ENCODE measurements at regions not wholly inside any gene's neighbourhood (a gene's known extent, or its start where the extent isn't known, plus 50 kb on each side); places are given as distances from the start of the nearest gene placed in this dataset.

GRCh38 chr14:43155924-43156323 is 1351.2 kb downstream of the FSCB start:
- H3K36me3 ChIP-seq = no peaks in the 10 kb centered on the region
- DNase-seq (ENCODE audit: low spot score in 2 of 2) = no peak
- no peak overlapping the region for H3K27ac ChIP-seq
- WGBS, 2 donors = 93 to 94% methylated on average over 2 of the region's 2 CpGs
- H3K4me3 ChIP-seq = no peak overlapping the region
- no peaks in the 10 kb centered on the region for H3K27me3 ChIP-seq
- no peaks in the 10 kb centered on the region for H3K9me3 ChIP-seq
- no peaks in the 10 kb centered on the region for H3K4me1 ChIP-seq
- no peak for TF ChIP-seq POLR2A (IDR thresholded peaks at IDR 0.05)
- TF ChIP-seq EP300 (IDR thresholded peaks at IDR 0.05) = no peak
- no peak for TF ChIP-seq CTCF (IDR thresholded peaks at IDR 0.05)

- Histone ChIP-seq H3K36me3 (no peaks in the 10 kb centered on the region), H3K27ac (no peak overlapping the region), H3K4me1 (no peaks in the 10 kb centered on the region), H3K27me3 (no peaks in the 10 kb centered on the region), H3K4me3 (no peak overlapping the region), H3K9me3 (no peaks in the 10 kb centered on the region)
- DNase-seq (ENCODE audit: low spot score in 2 of 2) = no peak
- TF ChIP-seq POLR2A (IDR thresholded peaks at IDR 0.05) (no peak), CTCF (IDR thresholded peaks at IDR 0.05) (no peak), EP300 (IDR thresholded peaks at IDR 0.05) (no peak)
- 90% methylated on average over 1 of the region's 1 CpG for WGBS, 2 donors
These were observed 1351.8 kb downstream of the FSCB start for GRCh38 chr14:43155258-43155657.

- no peak for DNase-seq (ENCODE audit: low spot score in 2 of 2)
- H3K27me3 ChIP-seq = no peaks in the 10 kb centered on the region
- H3K36me3 ChIP-seq = no peaks in the 10 kb centered on the region
- TF ChIP-seq POLR2A (IDR thresholded peaks at IDR 0.05) (no peak), CTCF (IDR thresholded peaks at IDR 0.05) (no peak), EP300 (IDR thresholded peaks at IDR 0.05) (no peak)
- H3K9me3 ChIP-seq = no peaks in the 10 kb centered on the region
- H3K4me1 ChIP-seq = no peaks in the 10 kb centered on the region
- no peak overlapping the region for H3K27ac ChIP-seq
- no peak overlapping the region for H3K4me3 ChIP-seq
- 61 to 66% methylated on average over 3 of the region's 3 CpGs for WGBS, 2 donors
These were observed 1359.6 kb downstream of the FSCB start for GRCh38 chr14:43147485-43147884.

GRCh38 chr14:43145361-43145760 is 1361.7 kb downstream of the FSCB start:
- no peaks in the 10 kb centered on the region for H3K36me3 ChIP-seq

GRCh38 chr14:43143106-43143505 is 1364.0 kb downstream of the FSCB start:
- Histone ChIP-seq H3K4me3 (no peak overlapping the region), H3K36me3 (no peaks in the 10 kb centered on the region), H3K27ac (no peak overlapping the region), H3K27me3 (no peaks in the 10 kb centered on the region), H3K4me1 (no peaks in the 10 kb centered on the region), H3K9me3 (no peaks in the 10 kb centered on the region)
- TF ChIP-seq CTCF (IDR thresholded peaks at IDR 0.05) (no peak), EP300 (IDR thresholded peaks at IDR 0.05) (no peak), POLR2A (IDR thresholded peaks at IDR 0.05) (no peak)
- no peak for DNase-seq (ENCODE audit: low spot score in 2 of 2)
- WGBS, 2 donors = 84 to 94% methylated on average over 2 of the region's 2 CpGs

More at GRCh38 chr14:43145361-43145760, 1361.7 kb downstream of the FSCB start:
- WGBS, 2 donors = 68% methylated on average over 2 of the region's 2 CpGs
- Histone ChIP-seq H3K4me3 (no peak overlapping the region), H3K27me3 (no peaks in the 10 kb centered on the region), H3K4me1 (no peaks in the 10 kb centered on the region), H3K9me3 (no peaks in the 10 kb centered on the region), H3K27ac (no peak overlapping the region)
- no peak for TF ChIP-seq EP300 (IDR thresholded peaks at IDR 0.05)
- TF ChIP-seq POLR2A (IDR thresholded peaks at IDR 0.05) = no peak
- no peak for TF ChIP-seq CTCF (IDR thresholded peaks at IDR 0.05)
- no peak for DNase-seq (ENCODE audit: low spot score in 2 of 2)
